GM12878 (cell line): ENCODE measurements at regions not wholly inside any gene's neighbourhood (a gene's known extent, or its start where the extent isn't known, plus 50 kb on each side); places are given as distances from the start of the nearest gene placed in this dataset.

Experiments used
- ATAC-seq: fragments of 200-7000 bp; cut with Tn5 transposase; 3 replicates; pipeline ENCODE4 v1.9.1; 2020; ENCODE audit warnings: mild to moderate bottlenecking, moderate library complexity
- BruUV-seq: library from RNA; stranded (reverse); fragments of 400-500 nt; replicated peaks from 2 replicates; lab custom pipeline; 2021; lab: Mats Ljungman, UMichigan
- CTCF ChIA-PET: fragments of 300-600 bp; sonication (Branson Sonifier 250); formaldehyde crosslinking; extraction: SDS; loops from one replicate; lab custom pipeline; 2021; ENCODE audit warnings: inconsistent platforms; lab: Yijun Ruan, JAX
- POLR2A ChIA-PET: fragments of 350-600 bp; formaldehyde crosslinking; extraction: SDS; loops from one replicate; lab custom pipeline; 2021; ENCODE audit warnings: inconsistent platforms; lab: Charles Lee
- RAD21 ChIA-PET: fragments of 300-600 bp; sonication (Branson Sonifier 250); formaldehyde crosslinking; loops from one replicate; lab custom pipeline; 2023; ENCODE audit warnings: antibody characterized with exemption; ENCODE audit not compliant: unreplicated experiment; lab: Charles Lee
- SMC1A ChIA-PET: fragments of 300-600 bp; sonication (Branson Sonifier 250); formaldehyde crosslinking; loops from one replicate; lab custom pipeline; 2023; ENCODE audit not compliant: unreplicated experiment, uncharacterized antibody; lab: Charles Lee
- DNase-seq: peaks from one replicate; pipeline ENCODE4 v3.0.0-alpha.2; 2011; ENCODE audit warnings: low read depth, low spot score
- FAIRE-seq: peaks from 3 replicates; lab custom pipeline; 2011; peaks lifted over from hg19 to GRCh38; lab: Jason Lieb, UNC
- H2AFZ ChIP-seq: 2 replicates; pipeline ENCODE4 v1.6.0; 2011; ENCODE audit warnings: low read depth, low read length, control low read depth; ENCODE audit not compliant: control insufficient read depth
- H3K27ac ChIP-seq: 2 replicates; pipeline ENCODE4 v1.5.1; 2011; ENCODE audit warnings: control low read depth; ENCODE audit not compliant: control insufficient read depth, insufficient read depth
- H3K27me3 ChIP-seq, 2 experiments: replicated peaks in 1 of 2; 2 replicates each; pipeline versions ENCODE4 v1.6.0 to v1.6.1; 2011; ENCODE audit warnings: low read length in 1 of 2; ENCODE audit not compliant: control insufficient read depth in 2 of 2, insufficient read depth in 2 of 2
- H3K36me3 ChIP-seq, 2 experiments: 2 replicates each; pipeline ENCODE4 v1.5.1; 2011; ENCODE audit warnings: low read length in 1 of 2; ENCODE audit not compliant: control insufficient read depth in 2 of 2, insufficient read depth in 2 of 2
- H3K4me1 ChIP-seq: 2 replicates; pipeline ENCODE4 v1.6.1; 2011; ENCODE audit warnings: mild to moderate bottlenecking, low read length, moderate library complexity, mixed read lengths; ENCODE audit not compliant: control insufficient read depth, insufficient read depth
- H3K4me2 ChIP-seq: 2 replicates; pipeline ENCODE4 v1.6.0; 2011; ENCODE audit warnings: control low read depth; ENCODE audit not compliant: control insufficient read depth, insufficient read depth
- H3K4me3 ChIP-seq: fragments of 200-600 bp; sonication (generic); 2 replicates; pipeline ENCODE4 v1.5.1; 2016
- H3K79me2 ChIP-seq: 2 replicates; pipeline ENCODE4 v1.6.0; 2011; ENCODE audit warnings: low read length; ENCODE audit not compliant: control insufficient read depth, insufficient read depth
- H3K9ac ChIP-seq: 2 replicates; pipeline ENCODE4 v1.8.0; 2011; ENCODE audit warnings: low read length, control low read depth, mixed read lengths; ENCODE audit not compliant: control insufficient read depth, insufficient read depth
- H3K9me3 ChIP-seq: replicated peaks from 3 replicates; pipeline ENCODE4 v1.5.1; 2011; ENCODE audit warnings: mild to moderate bottlenecking, low read length; ENCODE audit not compliant: control insufficient read depth, insufficient read depth
- H4K20me1 ChIP-seq: 2 replicates; pipeline ENCODE4 v1.6.0; 2011; ENCODE audit not compliant: control insufficient read depth, insufficient read depth
- MYC ChIP-seq: IDR thresholded peaks from 2 replicates; pipeline ENCODE4 v1.6.1; 2011; ENCODE audit warnings: mild to moderate bottlenecking, low read length, moderate library complexity, inconsistent platforms; ENCODE audit not compliant: insufficient read depth, insufficient replicate concordance, insufficient read length, severe bottlenecking
- SUPT20H ChIP-seq: IDR thresholded peaks from 2 replicates; pipeline ENCODE4 v1.6.1; 2011; ENCODE audit warnings: low read depth, mild to moderate bottlenecking, low read length, moderate library complexity, borderline replicate concordance; ENCODE audit not compliant: control insufficient read depth
- WGBS: methylation state at CpG from one replicate; pipeline ENCODE4 v1.1.6; 2016; ENCODE audit warnings: low lambda C conversion rate; ENCODE audit not compliant: insufficient replicate concordance, insufficient coverage; ENCODE audit errors: missing lambda C conversion rate; 5-methylcytosine and 5-hydroxymethylcytosine counted together
- in situ Hi-C: fragments of 300-500 bp; cut with MboI; formaldehyde crosslinking; loops from 9 replicates; pipeline ENCODE4 v1.14.3; 2018; ENCODE audit warnings: mixed read lengths
- intact Hi-C: fragments of 100-400 bp; cut with micrococcal nuclease; formaldehyde crosslinking; loops from one replicate; pipeline ENCODE4 v1.14.2; 2022; ENCODE audit not compliant: unreplicated experiment
- TF ChIP-seq, protein P1 (sequence below): fragments of 450-650 bp; formaldehyde crosslinking; IDR thresholded peaks from 2 replicates; pipeline ENCODE4 v1.4.0; 2022; ENCODE audit warnings: mild to moderate bottlenecking, moderate library complexity

DNA sequence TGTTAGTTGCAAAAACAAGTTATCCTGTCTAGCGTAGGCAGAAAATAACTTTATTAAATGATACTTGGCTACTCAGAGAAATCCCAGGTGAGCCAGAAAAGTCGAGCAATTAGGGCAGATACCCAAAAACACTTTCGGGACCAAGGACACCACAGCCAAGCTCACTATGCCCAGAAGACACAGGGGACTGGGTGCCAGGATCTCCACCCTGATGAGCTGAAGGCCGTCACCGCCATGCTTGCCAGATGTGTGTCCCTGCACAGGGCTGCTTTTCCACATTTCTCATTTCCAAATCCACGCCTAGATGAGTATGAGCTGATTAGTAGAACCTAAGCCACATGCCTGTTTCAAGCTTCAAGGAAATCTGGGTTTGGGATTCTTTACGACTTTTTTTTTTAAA, 214.0 kb upstream of the SMLR1 start:
- Histone ChIP-seq H3K4me2 (no peak overlapping the region), H3K4me3 (no peak overlapping the region), H3K36me3 (no peaks in the 10 kb centered on the region)
- no peak for FAIRE-seq
- TF ChIP-seq MYC (no peak), SUPT20H (no peak)
- TF ChIP-seq, protein P1, sequence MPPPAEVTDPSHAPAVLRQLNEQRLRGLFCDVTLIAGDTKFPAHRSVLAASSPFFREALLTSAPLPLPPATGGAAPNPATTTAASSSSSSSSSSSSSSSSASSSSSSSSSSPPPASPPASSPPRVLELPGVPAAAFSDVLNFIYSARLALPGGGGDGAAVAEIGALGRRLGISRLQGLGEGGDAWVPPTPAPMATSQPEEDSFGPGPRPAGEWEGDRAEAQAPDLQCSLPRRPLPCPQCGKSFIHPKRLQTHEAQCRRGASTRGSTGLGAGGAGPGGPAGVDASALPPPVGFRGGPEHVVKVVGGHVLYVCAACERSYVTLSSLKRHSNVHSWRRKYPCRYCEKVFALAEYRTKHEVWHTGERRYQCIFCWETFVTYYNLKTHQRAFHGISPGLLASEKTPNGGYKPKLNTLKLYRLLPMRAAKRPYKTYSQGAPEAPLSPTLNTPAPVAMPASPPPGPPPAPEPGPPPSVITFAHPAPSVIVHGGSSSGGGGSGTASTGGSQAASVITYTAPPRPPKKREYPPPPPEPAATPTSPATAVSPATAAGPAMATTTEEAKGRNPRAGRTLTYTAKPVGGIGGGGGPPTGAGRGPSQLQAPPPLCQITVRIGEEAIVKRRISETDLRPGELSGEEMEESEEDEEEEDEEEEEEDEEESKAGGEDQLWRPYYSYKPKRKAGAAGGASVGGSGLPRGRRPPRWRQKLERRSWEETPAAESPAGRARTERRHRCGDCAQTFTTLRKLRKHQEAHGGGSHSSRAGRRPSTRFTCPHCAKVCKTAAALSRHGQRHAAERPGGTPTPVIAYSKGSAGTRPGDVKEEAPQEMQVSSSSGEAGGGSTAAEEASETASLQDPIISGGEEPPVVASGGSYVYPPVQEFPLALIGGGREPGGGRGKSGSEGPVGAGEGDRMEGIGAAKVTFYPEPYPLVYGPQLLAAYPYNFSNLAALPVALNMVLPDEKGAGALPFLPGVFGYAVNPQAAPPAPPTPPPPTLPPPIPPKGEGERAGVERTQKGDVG, result no peak
- TF ChIP-seq, all 136 proteins: peak for 0
- DNase-seq (no peak), ATAC-seq (no peak)
- POLR2A ChIA-PET, result interaction anchor here (0.6 kb wide), 2 partner anchors 13 to 119 kb away, joined by 3 to 9 read pairs; no protein-coding TSS in a partner anchor
- BruUV-seq, result no TSS peak
- no peak overlapping the region for H2AFZ ChIP-seq
- no peak overlapping the region for H3K27ac ChIP-seq
- intact Hi-C loops, result no loop called here
- H3K9ac ChIP-seq, result no peak overlapping the region
- WGBS, result 33% methylated on average over 7 of the region's 7 CpGs
- in situ Hi-C loops, result no loop called here
- no peaks in the 10 kb centered on the region for H3K9me3 ChIP-seq
- H3K4me1 ChIP-seq, result no peaks in the 10 kb centered on the region
- no peaks in the 10 kb centered on the region for H3K79me2 ChIP-seq
- H4K20me1 ChIP-seq, result no peaks in the 10 kb centered on the region
- CTCF ChIA-PET, result interaction anchor here (0.6 to 1.3 kb wide), 4 partner anchors 9 to 289 kb away, joined by 3 to 6 read pairs (median 3); no protein-coding TSS in a partner anchor
- RAD21 ChIA-PET, result interaction anchor here (0.8 to 1.0 kb wide), 2 partner anchors 10 to 245 kb away, joined by 3 read pairs; no protein-coding TSS in a partner anchor
- H3K27me3 ChIP-seq, result no peaks in the 10 kb centered on the region
- SMC1A ChIA-PET, result interaction anchor here (1.1 to 2.3 kb wide), 2 partner anchors 88 to 245 kb away, joined by 4 to 6 read pairs; no protein-coding TSS in a partner anchor
